ENCODE measurements at regions not wholly inside any gene's neighbourhood (a gene's known extent, or its start where the extent isn't known, plus 50 kb on each side); places are given as distances from the start of the nearest gene placed in this dataset.

DNA sequence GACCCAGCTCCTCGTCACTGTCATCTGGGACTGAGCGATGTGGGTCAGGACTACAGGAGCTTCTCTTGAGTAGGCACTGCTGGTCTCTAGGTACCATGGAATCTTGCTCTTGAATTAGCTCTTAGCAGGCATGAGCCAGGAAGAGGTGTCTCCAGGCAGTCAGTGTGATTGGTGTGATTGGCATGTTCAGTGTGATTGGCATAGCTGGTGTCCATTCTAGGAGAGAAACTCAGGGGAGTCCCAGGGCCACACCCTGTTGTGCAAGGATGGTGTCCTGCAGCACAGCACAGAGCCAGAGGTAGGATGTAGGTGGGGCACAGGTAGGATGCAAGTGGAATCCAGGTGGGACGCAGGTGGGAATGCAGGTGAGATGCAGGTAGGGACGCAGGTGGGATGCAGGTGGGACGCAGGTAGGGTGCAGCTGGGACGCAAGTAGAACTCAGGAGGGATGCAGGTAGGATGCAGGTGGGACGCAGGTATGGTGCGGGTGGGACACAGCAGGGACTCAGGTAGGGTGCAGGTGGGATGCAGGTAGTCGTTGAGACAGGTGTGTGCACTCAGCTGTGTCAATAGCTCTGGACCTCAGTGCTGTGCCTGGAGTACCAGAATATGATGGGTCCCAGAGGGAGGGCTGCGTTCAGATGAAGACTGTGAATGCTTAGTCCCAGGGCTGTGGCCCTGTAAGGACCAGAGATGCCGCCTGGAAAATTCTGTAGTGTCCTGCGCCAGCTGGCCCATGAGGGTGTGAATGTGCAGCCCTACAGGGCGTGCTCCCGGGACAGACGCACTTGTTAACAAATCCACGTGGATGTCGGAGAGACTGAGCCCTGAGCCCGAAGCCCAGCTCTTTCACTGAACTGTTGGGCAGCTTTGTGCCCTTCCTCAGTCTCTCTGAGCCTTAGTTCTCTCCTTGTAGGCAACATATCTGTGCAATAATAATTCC is 248.2 kb upstream of the PITRM1 start:
- Histone ChIP-seq H3K27ac (ENCODE audit: insufficient read depth, low read length) (no peak overlapping the region), H3K9ac (ENCODE audit: insufficient read depth, low read length) (no peak overlapping the region), H3K36me3 (ENCODE audit: control insufficient read depth, insufficient read depth, low read length) (no peaks in the 10 kb centered on the region), H2AFZ (ENCODE audit: low read length) (no peak overlapping the region), H3K27me3 (ENCODE audit: control insufficient read depth, insufficient read depth, low read length) (no peaks in the 10 kb centered on the region), H3K79me2 (ENCODE audit: control insufficient read depth, insufficient read depth, low read length) (no peaks in the 10 kb centered on the region), H3K4me1 (ENCODE audit: control insufficient read depth, extremely low read depth, insufficient read depth, low read length) (peaks cover 3% of the 10 kb centered on the region), H4K20me1 (ENCODE audit: control insufficient read depth, extremely low read depth, insufficient read depth, low read length) (no peaks in the 10 kb centered on the region), H3K4me3 (replicated peaks in 1 of 4; ENCODE audit: control extremely low read depth in 1 of 4, insufficient read depth in 1 of 4, low read depth in 3 of 4, low read length in 4 of 4) (no peak overlapping the region), H3K9me3 (ENCODE audit: control insufficient read depth, insufficient read depth, low read depth, low read length) (no peaks in the 10 kb centered on the region), H3K4me2 (ENCODE audit: extremely low read depth, insufficient read depth, low read length) (no peak overlapping the region)
- DNase-seq (ENCODE audit: low read depth in 2 of 2): no peak
- TF ChIP-seq, protein P1, sequence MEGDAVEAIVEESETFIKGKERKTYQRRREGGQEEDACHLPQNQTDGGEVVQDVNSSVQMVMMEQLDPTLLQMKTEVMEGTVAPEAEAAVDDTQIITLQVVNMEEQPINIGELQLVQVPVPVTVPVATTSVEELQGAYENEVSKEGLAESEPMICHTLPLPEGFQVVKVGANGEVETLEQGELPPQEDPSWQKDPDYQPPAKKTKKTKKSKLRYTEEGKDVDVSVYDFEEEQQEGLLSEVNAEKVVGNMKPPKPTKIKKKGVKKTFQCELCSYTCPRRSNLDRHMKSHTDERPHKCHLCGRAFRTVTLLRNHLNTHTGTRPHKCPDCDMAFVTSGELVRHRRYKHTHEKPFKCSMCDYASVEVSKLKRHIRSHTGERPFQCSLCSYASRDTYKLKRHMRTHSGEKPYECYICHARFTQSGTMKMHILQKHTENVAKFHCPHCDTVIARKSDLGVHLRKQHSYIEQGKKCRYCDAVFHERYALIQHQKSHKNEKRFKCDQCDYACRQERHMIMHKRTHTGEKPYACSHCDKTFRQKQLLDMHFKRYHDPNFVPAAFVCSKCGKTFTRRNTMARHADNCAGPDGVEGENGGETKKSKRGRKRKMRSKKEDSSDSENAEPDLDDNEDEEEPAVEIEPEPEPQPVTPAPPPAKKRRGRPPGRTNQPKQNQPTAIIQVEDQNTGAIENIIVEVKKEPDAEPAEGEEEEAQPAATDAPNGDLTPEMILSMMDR (conservative IDR thresholded peaks at IDR 0.05 in 1 of 2, IDR thresholded peaks at IDR 0.05 in 1 of 2; ENCODE audit: low read depth in 1 of 2, low read length in 2 of 2): no peak
- TF ChIP-seq EZH2 (IDR thresholded peaks at IDR 0.05; ENCODE audit: low read length, missing control alignments): no peak

DNA sequence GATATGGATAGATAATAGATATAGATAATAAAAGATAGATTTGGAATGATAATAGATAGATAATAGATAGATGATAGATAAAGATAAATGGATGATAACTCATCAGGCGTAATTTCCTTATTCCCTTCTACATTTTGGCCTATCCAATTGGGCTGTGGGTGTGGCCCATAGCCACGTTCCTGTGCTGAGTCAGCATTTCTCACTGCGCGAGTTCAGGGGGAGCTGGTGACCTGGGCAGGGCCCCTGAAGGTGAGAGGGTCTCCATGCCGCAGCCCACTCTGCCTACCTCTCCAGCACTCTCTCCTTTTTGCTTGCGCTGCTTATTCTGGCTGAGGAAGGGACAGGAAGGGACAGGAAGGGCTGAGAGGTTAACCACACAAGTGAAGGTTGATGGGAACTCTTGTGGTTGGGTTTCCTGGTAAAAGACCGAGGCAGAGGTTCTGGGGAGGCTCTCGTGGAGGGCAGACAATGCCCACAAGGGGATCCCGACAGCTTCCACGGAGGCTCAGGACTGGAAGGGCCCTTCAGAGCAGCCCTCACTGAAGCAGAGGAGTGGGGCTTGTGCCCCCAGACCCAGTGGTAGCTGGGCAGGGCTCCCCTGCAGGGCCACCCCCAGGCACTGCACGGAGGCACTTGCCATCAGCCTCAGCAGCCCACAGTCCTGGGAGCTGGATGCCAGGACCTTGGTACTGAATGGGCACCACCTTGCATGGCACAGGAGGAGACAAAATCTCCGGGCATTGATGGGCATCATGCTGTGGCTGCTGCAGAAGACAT is 247.3 kb upstream of the PITRM1 start:
- no peaks in the 10 kb centered on the region for H3K79me2 ChIP-seq (ENCODE audit: control insufficient read depth, insufficient read depth, low read length)
- no peak overlapping the region for H3K4me3 ChIP-seq (replicated peaks in 1 of 4; ENCODE audit: control extremely low read depth in 1 of 4, insufficient read depth in 1 of 4, low read depth in 3 of 4, low read length in 4 of 4)
- H4K20me1 ChIP-seq (ENCODE audit: control insufficient read depth, extremely low read depth, insufficient read depth, low read length): no peaks in the 10 kb centered on the region
- no peak for DNase-seq (ENCODE audit: low read depth in 2 of 2)
- no peaks in the 10 kb centered on the region for H3K9me3 ChIP-seq (ENCODE audit: control insufficient read depth, insufficient read depth, low read depth, low read length)
- no peak overlapping the region for H3K4me2 ChIP-seq (ENCODE audit: extremely low read depth, insufficient read depth, low read length)
- H3K36me3 ChIP-seq (ENCODE audit: control insufficient read depth, insufficient read depth, low read length): no peaks in the 10 kb centered on the region
- no peaks in the 10 kb centered on the region for H3K4me1 ChIP-seq (ENCODE audit: control insufficient read depth, extremely low read depth, insufficient read depth, low read length)
- no peak overlapping the region for H3K27ac ChIP-seq (ENCODE audit: insufficient read depth, low read length)
- no peaks in the 10 kb centered on the region for H3K27me3 ChIP-seq (ENCODE audit: control insufficient read depth, insufficient read depth, low read length)
- no peak overlapping the region for H3K9ac ChIP-seq (ENCODE audit: insufficient read depth, low read length)
- TF ChIP-seq, protein P1 (conservative IDR thresholded peaks at IDR 0.05 in 1 of 2, IDR thresholded peaks at IDR 0.05 in 1 of 2; ENCODE audit: low read depth in 1 of 2, low read length in 2 of 2): no peak
- TF ChIP-seq EZH2 (IDR thresholded peaks at IDR 0.05; ENCODE audit: low read length, missing control alignments): no peak
- no peak overlapping the region for H2AFZ ChIP-seq (ENCODE audit: low read length)

DNA sequence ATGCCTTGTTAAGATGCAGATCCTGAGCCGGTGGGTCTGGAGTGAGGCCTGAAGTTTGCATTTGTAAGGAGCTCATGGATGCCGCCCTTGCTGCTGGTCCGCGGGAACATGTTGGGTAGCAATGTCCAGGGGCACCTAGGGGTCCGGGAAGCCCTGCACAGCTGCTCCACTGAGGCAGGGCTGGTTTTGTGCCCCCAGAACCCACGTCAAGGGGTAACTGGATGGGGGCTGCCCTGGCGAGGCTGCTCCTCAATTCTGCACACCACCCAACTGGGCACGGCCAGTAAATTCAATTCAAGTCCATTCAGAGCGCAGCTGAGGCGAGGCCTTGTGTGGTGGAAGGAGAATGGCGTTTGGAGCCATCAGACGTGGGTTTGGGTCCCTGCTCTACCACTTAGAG is 246.3 kb upstream of the PITRM1 start:
- no peak overlapping the region for H3K4me3 ChIP-seq (replicated peaks in 1 of 4; ENCODE audit: control extremely low read depth in 1 of 4, insufficient read depth in 1 of 4, low read depth in 3 of 4, low read length in 4 of 4)
- no peaks in the 10 kb centered on the region for H3K27me3 ChIP-seq (ENCODE audit: control insufficient read depth, insufficient read depth, low read length)
- H3K9ac ChIP-seq (ENCODE audit: insufficient read depth, low read length): no peak overlapping the region
- H3K4me2 ChIP-seq (ENCODE audit: extremely low read depth, insufficient read depth, low read length): no peak overlapping the region
- no peaks in the 10 kb centered on the region for H3K9me3 ChIP-seq (ENCODE audit: control insufficient read depth, insufficient read depth, low read depth, low read length)
- TF ChIP-seq, protein P1 (conservative IDR thresholded peaks at IDR 0.05 in 1 of 2, IDR thresholded peaks at IDR 0.05 in 1 of 2; ENCODE audit: low read depth in 1 of 2, low read length in 2 of 2): no peak
- TF ChIP-seq EZH2 (IDR thresholded peaks at IDR 0.05; ENCODE audit: low read length, missing control alignments): no peak
- H4K20me1 ChIP-seq (ENCODE audit: control insufficient read depth, extremely low read depth, insufficient read depth, low read length): no peaks in the 10 kb centered on the region
- H3K79me2 ChIP-seq (ENCODE audit: control insufficient read depth, insufficient read depth, low read length): no peaks in the 10 kb centered on the region
- no peak for DNase-seq (ENCODE audit: low read depth in 2 of 2)
- no peak overlapping the region for H2AFZ ChIP-seq (ENCODE audit: low read length)
- H3K4me1 ChIP-seq (ENCODE audit: control insufficient read depth, extremely low read depth, insufficient read depth, low read length): no peaks in the 10 kb centered on the region
- no peak overlapping the region for H3K27ac ChIP-seq (ENCODE audit: insufficient read depth, low read length)
- no peaks in the 10 kb centered on the region for H3K36me3 ChIP-seq (ENCODE audit: control insufficient read depth, insufficient read depth, low read length)
